GM12864 (cell line): ENCODE measurements at regions not wholly inside any gene's neighbourhood (a gene's known extent, or its start where the extent isn't known, plus 50 kb on each side); places are given as distances from the start of the nearest gene placed in this dataset.

Experiments used
- DNase-seq: peaks from one replicate; pipeline ENCODE4 v3.0.0-alpha.2; 2011; ENCODE audit warnings: low read depth
- H3K4me3 ChIP-seq: 2 replicates; pipeline ENCODE4 v1.5.1; 2011; ENCODE audit warnings: mild to moderate bottlenecking, low read depth, low read length, control low read depth
- CTCF ChIP-seq: IDR thresholded peaks from 2 replicates; pipeline ENCODE4 v1.5.1; 2011; ENCODE audit warnings: low read depth, mild to moderate bottlenecking, moderate library complexity, low read length, control low read depth, inconsistent platforms; ENCODE audit errors: missing control alignments

GRCh38 chr4:158043971-158044618 lies 128.7 kb downstream of the GASK1B start:
- no peak for TF ChIP-seq CTCF
- no peak for DNase-seq
- no peak overlapping the region for H3K4me3 ChIP-seq

- no peak for TF ChIP-seq CTCF
- no peak overlapping the region for H3K4me3 ChIP-seq
- DNase-seq: no peak
These were observed 130.2 kb downstream of the GASK1B start for GRCh38 chr4:158042591-158043030.

- TF ChIP-seq CTCF: no peak
- no peak overlapping the region for H3K4me3 ChIP-seq
- DNase-seq: no peak
These were observed 134.1 kb downstream of the GASK1B start for GRCh38 chr4:158038718-158039117.

GRCh38 chr4:158036998-158037397 lies 135.8 kb downstream of the GASK1B start:
- TF ChIP-seq CTCF: no peak
- H3K4me3 ChIP-seq: no peak overlapping the region
- DNase-seq: no peak

- no peak overlapping the region for H3K4me3 ChIP-seq
- TF ChIP-seq CTCF: no peak
- DNase-seq: no peak
These were observed 137.1 kb downstream of the GASK1B start for GRCh38 chr4:158035662-158036195.

GRCh38 chr4:158033416-158034120 lies 139.3 kb downstream of the GASK1B start:
- TF ChIP-seq CTCF: no peak
- H3K4me3 ChIP-seq: no peak overlapping the region
- no peak for DNase-seq
